EL (cell line): ENCODE measurements at regions not wholly inside any gene's neighbourhood (a gene's known extent, or its start where the extent isn't known, plus 50 kb on each side); places are given as distances from the start of the nearest gene placed in this dataset.

Experiments
- DNase-seq: peaks from one replicate; pipeline ENCODE4 v3.0.0-alpha.2; 2016

GRCh38 chr9:551986-552929 lies 289.2 kb upstream of the DMRT1 start:
- no peak for DNase-seq

GRCh38 chr9:555493-555892 lies 286.0 kb upstream of the DMRT1 start:
- DNase-seq: no peak

DNA sequence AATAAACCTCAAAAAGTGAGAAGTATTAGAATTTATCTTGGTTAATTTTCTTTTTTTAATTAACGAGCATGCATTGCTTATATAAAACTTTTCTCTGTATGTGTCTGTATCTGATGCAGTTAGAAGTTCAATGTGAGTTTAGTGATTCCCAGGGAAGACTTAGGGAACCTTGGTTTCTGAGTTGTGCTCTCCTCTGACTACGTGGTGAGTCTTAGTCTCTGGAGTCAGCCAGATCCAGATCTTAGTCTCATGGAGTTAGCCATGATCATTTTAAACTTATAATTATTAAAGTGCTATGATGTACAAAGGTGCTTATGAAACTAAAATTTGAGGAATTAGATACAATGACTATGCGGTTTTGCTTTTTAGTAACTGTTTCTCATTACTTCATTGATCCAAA lies 285.3 kb upstream of the DMRT1 start:
- no peak for DNase-seq

DNA sequence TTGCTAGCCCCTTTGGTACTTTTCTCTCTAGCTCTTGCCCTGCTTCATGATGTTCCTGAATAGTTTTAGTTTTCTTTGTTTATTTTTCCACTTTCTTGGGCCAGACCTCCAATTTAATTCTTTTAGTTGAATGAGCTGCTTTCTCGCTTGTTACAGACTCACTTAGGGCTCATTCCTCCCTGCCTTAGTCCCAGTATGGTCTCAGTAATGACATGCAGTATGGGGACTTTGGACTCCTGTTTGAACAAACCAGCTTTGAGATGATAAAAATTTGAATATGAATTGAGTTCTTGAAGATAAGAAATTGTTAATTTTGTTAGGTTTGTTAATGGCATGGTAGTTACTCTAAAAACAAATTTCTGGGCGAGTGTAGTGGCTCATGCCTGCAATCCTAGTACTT lies 284.8 kb upstream of the DMRT1 start:
- DNase-seq: no peak

GRCh38 chr9:557601-558201 lies 283.8 kb upstream of the DMRT1 start:
- DNase-seq: no peak

DNA sequence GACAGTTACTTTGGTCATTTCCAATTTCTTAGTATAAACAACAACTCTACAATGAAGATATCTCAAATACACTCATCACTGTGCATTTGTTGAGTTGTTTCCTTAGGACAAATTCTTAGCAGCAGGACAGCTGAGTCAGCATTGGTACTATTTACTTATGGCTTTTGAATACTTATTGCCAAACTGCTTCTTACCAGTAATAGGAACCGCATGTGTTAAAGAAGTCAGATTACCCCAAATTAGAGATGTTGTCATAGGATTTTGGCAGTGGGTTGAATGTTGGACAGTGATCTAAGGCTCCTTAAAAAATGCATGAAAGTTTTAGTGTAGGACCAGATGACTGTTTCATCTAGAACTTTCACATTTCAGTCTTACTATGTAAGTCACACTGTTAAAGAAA lies 280.1 kb upstream of the DMRT1 start:
- DNase-seq: no peak

- no peak for DNase-seq
These were observed 278.3 kb upstream of the DMRT1 start for GRCh38 chr9:563200-563599.

- DNase-seq: no peak
These were observed 276.0 kb upstream of the DMRT1 start for GRCh38 chr9:565528-565927.

- DNase-seq: no peak
These were observed 274.3 kb upstream of the DMRT1 start for GRCh38 chr9:567128-567746.

DNA sequence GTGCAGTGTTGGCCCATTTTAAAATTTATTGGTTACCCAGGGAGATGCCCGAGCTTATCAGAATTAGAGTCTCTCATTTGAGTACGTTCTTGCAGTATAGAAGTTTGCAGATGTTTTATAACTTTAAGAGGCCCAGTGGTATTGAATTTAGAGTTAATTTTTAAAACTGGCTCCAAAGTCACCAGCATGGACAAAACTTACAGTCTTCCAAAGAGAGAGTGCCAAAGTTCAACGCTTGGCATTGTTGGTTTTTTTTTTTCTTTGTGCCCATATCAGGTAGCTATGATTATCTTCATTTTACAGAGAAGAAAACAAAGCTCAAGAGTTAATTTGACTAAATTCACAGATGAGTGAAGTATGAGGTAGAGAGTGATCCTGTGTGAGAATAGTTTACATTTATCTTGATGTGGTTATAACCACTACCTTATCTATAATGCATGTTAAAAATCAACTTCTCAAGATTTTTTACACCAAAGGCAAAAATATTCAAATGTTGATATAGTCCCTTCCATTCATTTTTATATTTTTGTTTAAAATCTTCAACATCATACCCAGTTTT lies 273.7 kb upstream of the DMRT1 start:
- DNase-seq: no peak

GRCh38 chr9:569296-569695 lies 272.2 kb upstream of the DMRT1 start:
- no peak for DNase-seq

- no peak for DNase-seq
These were observed 271.3 kb upstream of the DMRT1 start for GRCh38 chr9:570187-570586.

- no peak for DNase-seq
These were observed 270.4 kb upstream of the DMRT1 start for GRCh38 chr9:571066-571465.

DNA sequence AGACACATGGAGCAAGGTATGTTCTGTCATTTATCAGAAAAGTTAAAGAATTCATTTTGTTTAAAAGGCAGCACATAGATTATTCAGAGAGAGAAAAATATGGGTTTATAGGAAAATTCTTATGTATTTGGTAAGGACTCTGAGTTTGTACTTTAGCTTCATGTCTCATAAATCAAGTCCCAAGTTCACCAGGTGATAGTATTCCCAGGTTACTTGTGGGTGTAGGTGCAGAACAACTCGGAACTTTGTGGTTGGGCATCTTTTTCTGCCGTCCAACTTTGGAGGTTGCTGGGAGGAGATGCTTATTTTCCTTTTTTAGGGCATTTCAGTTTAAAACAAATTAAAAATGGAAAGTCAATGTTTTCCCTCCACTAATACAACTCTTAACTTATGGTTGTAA lies 269.8 kb upstream of the DMRT1 start:
- no peak for DNase-seq

DNA sequence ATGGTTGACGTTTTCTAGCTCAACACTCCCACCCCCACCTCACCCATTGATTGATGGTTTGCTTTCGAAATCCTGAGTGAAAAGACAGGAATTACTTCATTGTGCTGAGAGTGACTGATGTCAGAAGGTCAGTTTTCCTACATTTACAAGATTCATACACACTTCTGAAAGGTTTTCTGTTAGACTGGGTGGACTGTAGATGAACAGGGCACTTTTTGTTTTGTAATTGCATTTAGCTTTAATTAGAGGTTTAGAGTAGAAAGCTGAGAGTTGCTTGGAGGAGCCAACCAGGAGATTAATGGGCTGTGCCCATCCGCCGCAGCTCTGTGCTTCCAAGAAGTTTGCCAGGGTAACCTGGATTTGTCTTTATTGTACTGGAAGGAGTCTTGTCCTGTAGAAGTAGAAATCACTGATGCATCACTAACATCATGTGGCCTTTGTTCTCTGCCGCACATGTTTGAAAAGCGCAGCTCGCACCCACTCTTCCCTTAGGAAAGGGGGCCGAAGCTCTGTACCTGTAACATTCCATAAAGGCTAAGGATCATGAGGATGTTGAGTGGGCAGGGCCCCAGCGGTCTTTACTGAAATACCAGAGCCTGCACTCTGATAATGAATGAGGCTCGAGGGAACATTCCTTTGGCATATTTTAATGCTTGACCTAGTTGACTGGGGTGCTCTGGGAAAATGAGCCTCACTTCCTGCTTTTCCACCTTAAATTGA lies 267.6 kb upstream of the DMRT1 start:
- no peak for DNase-seq

- DNase-seq: no peak
These were observed 266.4 kb upstream of the DMRT1 start for GRCh38 chr9:575139-575538.

DNA sequence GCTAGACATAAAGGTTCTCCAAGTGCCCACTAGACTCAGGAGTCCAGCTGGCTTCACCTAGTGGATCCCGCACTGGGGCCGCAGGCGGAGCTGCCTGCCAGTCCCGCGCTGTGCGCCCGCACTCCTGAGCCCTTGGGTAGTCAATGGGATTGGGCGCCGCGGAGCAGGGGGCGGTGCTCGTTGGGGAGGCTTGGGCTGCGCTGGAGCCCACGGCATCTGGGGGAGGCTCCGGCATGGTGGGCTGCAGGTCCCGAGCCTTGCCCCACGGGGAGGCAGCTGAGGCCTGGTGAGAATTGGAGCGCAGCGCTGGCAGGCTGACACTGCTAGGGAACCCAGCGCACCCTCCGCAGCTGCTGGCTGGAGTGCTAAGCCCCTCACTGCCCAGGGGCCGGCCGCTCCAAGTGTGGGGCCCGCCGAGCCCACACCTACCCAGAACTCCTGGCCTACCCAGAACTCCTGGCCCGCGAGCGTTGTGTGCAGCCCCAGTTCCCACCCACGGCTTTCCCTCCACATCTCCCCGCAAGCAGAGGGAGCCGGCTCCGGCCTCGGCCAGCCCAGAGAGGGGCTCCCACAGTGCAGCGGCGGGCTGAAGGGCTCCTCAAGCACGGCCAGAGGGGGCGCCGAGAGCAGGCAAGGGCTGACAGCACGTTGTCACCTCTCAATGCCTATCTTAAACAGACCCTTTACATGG lies 260.7 kb upstream of the DMRT1 start:
- DNase-seq: no peak

GRCh38 chr9:581673-582497 lies 259.6 kb upstream of the DMRT1 start:
- no peak for DNase-seq

- DNase-seq: no peak
These were observed 258.7 kb upstream of the DMRT1 start for GRCh38 chr9:582775-583174.

GRCh38 chr9:587527-587926 lies 254.0 kb upstream of the DMRT1 start:
- DNase-seq: no peak

- DNase-seq: no peak
These were observed 252.5 kb upstream of the DMRT1 start for GRCh38 chr9:588981-589380.

DNA sequence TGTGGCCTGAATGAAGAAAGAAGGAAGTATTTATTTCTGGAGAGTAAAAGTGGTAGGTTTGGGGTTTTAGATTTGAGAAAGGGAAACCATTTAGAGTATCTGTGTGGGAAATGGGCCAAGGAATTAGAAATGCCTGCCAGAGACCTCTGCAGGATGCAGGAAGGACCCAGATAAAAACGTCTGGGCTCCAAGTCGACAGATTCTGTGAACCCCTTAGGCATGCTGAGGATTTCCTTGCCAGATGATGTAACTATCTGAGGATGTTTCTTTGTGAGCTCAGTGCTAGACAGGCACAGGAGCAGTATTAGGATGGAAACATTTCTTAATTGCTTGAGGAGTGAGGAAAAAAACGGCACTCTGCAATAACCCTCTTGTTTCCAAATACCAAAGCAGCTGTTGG lies 251.8 kb upstream of the DMRT1 start:
- DNase-seq: peak; percentile 30
